H54 (cell line): ENCODE measurements at regions not wholly inside any gene's neighbourhood (a gene's known extent, or its start where the extent isn't known, plus 50 kb on each side); places are given as distances from the start of the nearest gene placed in this dataset.
"Not testable (repeated sequence)": the region's sequence is repeated elsewhere in the genome, so short reads cannot be mapped to it uniquely, and the experiment has no call there.

ENCODE experiments used
- DNase-seq: peaks from one replicate; pipeline ENCODE4 v3.0.0; 2011; ENCODE audit warnings: low spot score, mixed read lengths; ENCODE audit not compliant: insufficient read length
- FAIRE-seq: peaks from 3 replicates; lab custom pipeline; 2011; peaks lifted over from hg19 to GRCh38; lab: Jason Lieb, UNC
- POLR2A ChIP-seq: IDR thresholded peaks from 2 replicates; pipeline ENCODE4 v1.6.1; 2011; ENCODE audit warnings: low read depth, mild to moderate bottlenecking, low read length

DNA sequence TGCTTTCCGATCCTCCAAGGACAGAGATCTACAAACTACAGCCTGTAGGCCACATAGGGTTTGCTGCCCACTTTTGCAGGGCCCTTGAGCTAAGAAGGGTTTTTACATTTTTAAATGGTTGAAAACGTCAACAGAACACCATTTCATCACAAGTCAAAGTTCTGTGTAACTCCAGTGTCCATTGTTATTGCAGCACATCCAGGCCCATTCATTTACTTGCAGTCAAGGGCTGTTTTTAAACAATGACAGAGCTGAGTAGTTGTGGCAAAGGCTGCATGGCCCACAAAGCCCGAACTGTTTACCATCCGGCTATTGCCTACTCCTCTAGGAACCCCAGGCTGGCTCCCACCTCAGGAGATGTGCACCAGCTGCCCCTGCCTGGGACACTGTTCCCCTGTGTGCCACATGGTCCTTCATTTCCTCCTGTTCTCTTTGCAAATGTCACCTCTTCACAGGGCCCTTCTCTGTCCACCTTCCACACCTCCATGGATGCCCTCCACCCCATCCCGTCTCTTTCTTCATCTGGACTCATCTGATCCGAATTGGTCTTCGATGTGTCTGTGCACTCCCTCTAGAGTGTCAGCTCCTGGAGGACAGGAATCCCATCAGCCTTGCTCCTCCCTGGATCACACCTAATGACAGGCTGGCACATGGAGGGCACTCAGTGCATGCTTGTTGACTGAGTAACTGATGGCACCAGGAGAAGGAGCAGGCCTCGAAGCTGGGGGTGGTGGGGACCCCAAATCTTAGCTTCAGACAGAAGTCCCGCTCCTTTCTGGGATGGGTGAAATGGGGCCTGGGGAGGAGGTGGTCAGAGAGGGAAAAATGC is 69.5 kb upstream of the IQSEC1 start:
- DNase-seq: no peak
- no peak for TF ChIP-seq POLR2A
- FAIRE-seq: no peak

DNA sequence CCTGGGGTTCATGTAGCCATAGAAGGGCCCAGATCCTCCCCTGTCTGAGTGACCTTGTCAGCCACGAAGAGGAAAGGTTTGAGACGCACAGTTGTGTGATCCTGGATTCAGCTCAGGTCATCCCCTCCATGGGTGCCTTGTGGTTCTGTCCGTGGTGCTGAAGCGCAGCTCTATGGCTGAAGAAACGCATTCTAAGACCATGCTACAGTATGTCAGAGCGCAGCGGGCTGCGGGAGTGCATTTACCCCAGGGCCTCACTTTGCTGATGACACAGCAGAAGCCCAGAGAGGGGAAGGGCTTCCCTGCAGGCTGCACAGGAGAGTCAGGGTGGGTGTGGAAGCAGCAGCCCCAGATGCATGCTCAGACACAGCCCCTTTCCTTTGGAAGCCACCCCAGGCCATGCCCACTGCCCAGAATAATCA is 68.8 kb upstream of the IQSEC1 start:
- DNase-seq: peak; percentile 67

DNA sequence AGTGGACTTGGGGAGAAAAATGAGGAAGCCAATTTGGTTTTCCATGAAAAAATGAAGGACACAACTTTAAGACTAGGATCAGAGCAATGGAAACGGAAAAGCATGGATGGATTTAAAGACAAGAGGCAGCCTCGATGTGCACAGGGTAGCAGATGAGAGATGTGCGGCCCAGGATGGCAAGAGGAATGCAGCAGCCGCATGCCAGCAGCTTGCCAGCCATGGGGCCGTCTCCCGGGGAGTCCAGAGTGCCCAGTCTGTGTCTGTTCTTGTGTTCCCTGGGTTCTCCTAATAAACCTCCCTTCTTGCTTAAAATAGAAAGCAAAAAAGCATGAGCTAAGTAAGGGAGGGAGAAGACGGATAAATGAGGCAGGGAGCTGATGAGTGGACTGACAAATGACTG is 68.0 kb upstream of the IQSEC1 start:
- TF ChIP-seq POLR2A: no peak
- FAIRE-seq (no peak), DNase-seq (no peak)

More for the DNA sequence above, 68.8 kb upstream of the IQSEC1 start:
- no peak for TF ChIP-seq POLR2A
- no peak for FAIRE-seq

DNA sequence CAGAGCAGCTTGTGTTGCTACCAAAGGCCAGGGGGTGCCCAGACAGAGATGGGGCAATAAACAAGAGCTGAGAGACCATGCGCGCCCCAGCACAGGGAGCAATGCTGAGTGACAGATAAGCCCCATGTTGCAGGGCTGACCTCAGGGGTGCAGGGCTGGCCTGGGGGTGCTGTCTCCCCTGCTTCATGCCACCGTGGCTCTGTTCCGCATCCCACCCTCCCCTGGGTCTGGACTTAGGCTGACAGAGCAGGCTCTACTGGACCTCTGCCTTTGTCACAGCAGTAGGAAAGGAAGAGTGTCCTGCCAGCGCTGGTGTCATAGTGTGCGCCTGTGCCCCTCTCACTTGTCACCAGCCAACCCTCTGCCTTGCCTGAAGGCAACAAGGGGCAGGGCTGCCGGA is 67.4 kb upstream of the IQSEC1 start:
- TF ChIP-seq POLR2A: no peak
- no peak for DNase-seq
- FAIRE-seq: no peak

DNA sequence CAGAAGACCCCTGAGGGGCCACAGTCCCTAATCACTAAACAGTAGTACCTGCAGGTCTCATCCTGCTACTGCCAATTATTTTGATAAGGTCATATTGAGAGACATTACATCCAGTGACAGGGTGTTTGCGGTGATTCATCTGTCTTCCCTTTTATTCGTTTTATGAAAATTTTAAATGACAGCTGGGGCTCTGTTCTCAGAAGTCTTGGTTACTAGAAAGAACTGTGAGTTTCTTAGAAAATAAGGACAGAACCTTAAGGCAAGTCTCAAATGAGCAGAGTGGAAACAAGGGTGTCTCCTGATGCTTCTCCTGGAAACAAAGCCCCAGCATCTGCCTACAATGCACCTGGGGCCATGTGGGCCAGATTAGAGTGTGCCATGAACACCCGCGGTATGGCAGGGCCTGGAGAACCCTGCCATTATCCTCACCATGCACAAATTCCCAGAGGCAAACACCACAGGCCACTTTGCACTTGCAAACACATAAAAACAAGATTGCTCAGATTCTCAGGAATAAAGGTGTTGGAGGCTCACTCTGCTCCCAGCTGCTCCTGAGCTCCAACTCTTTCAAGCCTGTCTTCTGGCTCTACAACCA is 66.3 kb upstream of the IQSEC1 start:
- no peak for TF ChIP-seq POLR2A
- DNase-seq (no peak), FAIRE-seq (no peak)

DNA sequence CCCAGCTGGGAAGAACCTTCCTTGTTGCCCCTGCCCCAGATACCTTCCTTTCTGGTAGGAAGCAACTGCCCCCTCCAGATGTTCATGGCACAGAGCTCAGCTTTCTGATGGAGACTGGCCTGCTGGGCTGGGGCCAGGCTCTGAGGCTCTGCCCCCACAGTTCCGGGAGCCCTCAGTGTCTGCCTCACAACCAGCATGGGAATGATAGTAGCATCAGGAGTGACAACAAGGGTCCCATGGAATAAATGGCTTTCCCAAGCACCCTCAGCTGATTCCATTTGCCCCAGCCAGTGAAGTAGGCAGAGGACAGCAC is 65.6 kb upstream of the IQSEC1 start:
- no peak for DNase-seq
- TF ChIP-seq POLR2A: no peak
- FAIRE-seq: no peak

DNA sequence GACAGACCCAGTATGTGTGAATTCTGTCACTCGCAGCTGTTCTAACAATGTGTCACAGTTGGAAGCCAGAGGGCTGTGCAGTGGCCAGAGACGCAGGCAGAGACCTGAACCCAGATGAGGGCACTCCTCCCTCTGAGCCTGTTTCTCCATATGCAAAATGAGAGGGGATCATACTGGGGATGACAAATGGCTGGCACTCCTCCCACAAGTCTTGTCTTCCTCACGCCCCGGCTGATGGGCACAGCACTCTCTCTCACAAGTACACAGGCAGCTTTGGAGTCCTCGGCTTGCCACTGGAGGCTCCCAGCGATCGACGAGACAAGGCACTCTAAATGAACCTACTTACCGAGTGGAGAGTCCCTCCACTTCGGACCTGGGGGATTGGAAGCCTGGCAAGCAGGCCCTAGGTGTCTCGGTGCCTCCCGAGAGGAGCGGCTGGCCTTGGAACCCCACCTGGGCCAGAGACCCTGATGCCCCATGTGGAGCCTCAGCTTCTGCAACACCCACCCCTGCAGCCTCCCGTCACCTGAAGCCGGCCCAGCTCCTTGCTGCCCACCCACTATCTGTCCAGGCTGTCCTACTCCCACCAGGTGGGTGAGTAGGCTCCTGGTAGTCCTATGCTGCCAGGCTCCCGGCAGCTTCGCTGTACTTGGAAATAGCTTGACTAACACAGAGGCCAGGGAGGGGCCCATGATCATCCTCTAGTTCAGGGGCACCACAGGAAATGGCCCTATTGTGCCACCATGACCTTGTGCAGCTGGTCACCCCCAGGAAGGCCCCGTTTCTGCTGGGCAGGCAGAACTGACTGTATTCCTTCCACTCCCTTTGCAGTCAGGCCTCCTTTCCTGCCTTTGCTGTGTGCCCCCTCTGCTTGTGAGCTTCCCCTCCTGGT is 65.0 kb upstream of the IQSEC1 start:
- no peak for TF ChIP-seq POLR2A
- DNase-seq (no peak), FAIRE-seq (no peak)

DNA sequence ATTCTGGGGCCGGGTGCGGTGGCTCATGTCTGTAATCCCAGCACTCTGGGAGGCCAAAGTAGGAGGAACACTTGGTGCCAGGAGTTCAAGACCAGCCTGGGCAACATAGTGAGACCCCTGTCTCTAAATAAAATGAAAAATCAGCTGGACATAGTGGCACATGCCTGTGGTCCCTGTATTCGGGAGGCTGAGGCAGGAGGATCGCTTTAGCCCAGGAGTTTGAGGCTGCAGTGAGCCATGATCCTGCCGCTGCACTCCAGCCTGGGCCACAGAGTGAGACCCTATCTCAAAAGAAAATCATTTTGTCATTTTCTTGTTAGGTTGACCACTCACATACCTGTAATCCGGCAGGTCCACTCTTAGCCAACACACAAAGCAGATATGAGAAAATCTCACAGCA is 63.6 kb upstream of the IQSEC1 start:
- FAIRE-seq, DNase-seq: not testable (repeated sequence)

DNA sequence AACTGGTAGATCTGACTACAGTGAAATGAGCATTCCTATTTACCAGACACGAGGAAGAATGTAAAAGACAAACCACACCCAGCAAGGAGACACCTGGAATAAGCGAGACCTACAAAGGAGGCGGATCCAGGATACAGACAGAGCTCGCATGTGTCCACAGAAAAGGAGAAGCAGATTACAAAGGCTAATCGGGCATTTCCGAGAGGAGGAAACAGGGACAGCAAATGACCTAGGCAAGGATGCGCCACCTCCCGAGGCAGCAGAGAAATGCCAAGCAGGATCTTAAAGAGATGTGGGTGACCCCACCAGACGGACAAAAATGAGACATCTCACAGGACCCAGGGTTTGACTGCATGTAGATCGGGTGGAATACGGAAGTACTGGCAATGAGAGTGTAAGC is 63.2 kb upstream of the IQSEC1 start:
- DNase-seq: no peak
- TF ChIP-seq POLR2A: no peak
- FAIRE-seq: no peak

DNA sequence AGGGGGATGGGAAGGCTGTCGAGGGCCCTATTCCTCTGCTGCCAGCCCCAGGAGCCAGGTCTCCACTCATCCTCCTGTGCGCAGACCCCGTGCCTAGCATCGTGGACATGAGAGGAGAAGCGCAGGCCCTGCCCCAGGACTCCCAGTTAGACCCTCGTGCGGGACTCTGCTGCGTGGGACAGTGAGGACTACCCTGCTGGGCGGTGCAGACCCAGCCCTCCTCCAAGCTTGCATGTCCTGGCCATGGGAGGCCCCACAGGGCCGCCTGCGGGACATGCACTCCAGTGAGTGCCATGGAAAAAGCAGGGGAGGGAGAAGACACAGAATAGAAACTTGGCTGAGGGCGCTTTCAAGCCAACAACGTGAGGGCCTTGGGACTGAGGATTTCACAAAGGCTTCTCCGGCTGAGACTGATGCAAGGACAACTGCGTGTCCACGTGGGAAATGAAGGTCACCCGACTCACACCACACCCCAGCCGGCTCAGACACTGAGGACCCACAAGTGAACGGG is 62.6 kb upstream of the IQSEC1 start:
- FAIRE-seq (no peak), DNase-seq (no peak)
- TF ChIP-seq POLR2A: no peak

DNA sequence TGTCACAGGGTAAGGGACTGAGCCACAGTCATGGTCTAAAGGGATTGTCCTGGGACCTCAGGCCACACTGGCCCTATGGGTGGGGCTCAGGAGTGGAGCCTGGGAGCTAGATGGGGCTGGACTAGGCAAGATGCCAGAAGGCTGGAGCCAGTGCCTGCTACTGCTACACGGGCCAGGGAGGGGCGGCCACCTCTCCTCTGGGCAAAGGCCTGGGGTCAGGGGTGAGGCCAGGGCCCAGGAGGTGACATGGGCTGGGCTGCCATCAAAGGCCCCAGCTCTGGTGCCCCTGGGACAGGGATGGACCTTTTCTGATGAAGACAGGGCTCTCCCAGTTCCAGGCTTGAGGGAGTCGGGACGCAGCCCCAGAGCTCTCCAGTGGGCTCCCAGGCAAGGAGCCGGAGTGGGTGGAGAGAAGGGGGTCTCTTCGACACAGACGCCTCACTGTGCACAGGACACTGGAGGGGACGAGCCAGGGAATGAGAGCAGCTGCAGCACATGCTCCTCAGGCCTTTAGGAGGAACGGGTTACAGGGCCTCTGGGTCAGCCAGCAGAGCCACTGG is 62.1 kb upstream of the IQSEC1 start:
- no peak for TF ChIP-seq POLR2A
- FAIRE-seq: no peak
- DNase-seq: no peak

DNA sequence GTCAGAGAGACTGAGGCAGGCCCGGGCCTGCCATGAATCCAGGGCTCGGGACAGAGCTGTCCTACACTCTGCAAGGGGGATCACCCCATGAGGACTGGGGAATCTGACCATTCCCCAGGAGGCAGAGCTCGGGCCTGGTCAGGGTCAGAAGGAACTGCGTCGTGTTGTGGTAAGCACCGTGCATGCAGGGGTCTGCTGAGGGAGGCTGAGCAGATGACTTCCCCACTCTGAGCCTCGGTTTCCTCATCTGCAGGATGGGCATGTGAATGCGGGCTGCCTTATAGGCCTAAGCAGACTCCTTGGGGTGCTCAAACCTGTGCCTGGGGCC is 61.6 kb upstream of the IQSEC1 start:
- no peak for FAIRE-seq
- DNase-seq: no peak
- TF ChIP-seq POLR2A: no peak

DNA sequence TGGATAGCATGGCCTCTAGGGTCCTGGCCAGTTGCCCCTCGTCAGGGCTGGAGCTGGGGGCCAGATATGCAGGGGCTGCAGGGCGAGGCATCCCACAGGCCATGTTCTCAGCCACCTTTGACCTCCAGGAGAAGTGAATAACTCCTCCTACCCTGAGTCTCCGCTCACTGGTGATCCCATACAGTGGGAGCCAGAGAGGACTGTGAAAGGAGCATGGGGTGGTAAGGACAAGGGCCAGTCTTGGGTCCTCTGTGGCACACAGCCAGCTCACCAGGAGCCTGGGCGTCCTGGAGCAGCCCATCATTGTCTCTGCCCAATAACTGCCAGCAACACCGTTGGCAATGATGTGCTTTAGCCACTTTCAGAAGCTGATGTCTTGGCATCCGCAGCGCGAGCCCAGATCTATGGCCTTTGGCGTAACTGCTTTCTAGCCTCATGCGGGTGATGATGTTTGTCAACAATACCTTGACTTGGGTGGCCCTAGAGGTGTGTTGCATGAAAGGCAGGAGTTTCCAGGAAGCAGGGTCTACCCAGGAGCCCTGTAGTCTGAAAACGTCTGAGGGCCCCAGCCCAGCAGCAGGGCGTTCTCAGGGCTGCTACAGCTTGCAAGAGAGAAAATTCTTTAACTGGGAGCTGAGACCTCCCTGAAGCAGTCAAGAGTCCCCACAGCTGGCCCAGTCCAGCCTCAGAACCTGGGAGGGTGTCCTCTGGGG is 61.1 kb upstream of the IQSEC1 start:
- FAIRE-seq (no peak), DNase-seq (no peak)
- no peak for TF ChIP-seq POLR2A
